Sigmoid colon (tissue), 4 donors: ENCODE measurements at regions not wholly inside any gene's neighbourhood (a gene's known extent, or its start where the extent isn't known, plus 50 kb on each side); places are given as distances from the start of the nearest gene placed in this dataset.

Experiments used
- EP300 ChIP-seq, 4 donors: sonication (generic); formaldehyde crosslinking; IDR thresholded peaks; one replicate each; pipeline ENCODE4 v1.6.1; 2017; ENCODE audit warnings: antibody characterized with exemption in 4 of 4
- POLR2A ChIP-seq, 2 donors: fragments of 450-650 bp; IDR thresholded peaks; one replicate each; pipeline ENCODE4 v1.6.1; 2016; ENCODE audit warnings: antibody characterized with exemption in 2 of 2, mild to moderate bottlenecking in 2 of 2, moderate library complexity in 2 of 2
- POLR2AphosphoS5 ChIP-seq, 4 donors: sonication (generic); formaldehyde crosslinking; IDR thresholded peaks; one replicate each; pipeline ENCODE4 v1.6.1; 2017; ENCODE audit warnings: antibody characterized with exemption in 4 of 4
- TF ChIP-seq, protein P1 (sequence below), 4 experiments: fragments of 450-650 bp in 3 of 4; fragments of 200-600 bp in 1 of 4; IDR thresholded peaks; one replicate each; pipeline ENCODE4 v1.5.1; 2016 to 2019; ENCODE audit warnings: antibody characterized with exemption in 4 of 4, mild to moderate bottlenecking in 3 of 4, moderate library complexity in 2 of 4

DNA sequence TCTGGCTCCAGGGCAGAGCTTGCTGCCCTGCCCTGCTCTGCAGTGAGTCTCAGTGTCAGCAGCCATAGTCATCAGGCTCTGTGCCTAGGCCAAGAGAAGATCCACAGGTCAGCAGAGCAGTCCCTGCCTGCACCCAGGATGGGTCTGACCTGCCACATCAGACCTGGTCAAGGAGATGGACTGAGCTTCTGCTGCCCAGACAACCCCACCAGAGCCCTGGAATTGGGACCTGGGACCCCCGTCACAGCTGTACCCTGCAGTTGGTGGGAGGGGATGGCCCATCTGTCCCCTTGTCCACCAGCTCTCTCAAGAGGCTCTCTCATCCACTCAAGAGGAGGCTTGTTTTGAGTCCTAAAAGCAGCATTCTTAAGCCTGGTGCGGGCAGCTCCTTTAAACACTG lies 142.6 kb downstream of the TFCP2L1 start:
- TF ChIP-seq, protein P1, sequence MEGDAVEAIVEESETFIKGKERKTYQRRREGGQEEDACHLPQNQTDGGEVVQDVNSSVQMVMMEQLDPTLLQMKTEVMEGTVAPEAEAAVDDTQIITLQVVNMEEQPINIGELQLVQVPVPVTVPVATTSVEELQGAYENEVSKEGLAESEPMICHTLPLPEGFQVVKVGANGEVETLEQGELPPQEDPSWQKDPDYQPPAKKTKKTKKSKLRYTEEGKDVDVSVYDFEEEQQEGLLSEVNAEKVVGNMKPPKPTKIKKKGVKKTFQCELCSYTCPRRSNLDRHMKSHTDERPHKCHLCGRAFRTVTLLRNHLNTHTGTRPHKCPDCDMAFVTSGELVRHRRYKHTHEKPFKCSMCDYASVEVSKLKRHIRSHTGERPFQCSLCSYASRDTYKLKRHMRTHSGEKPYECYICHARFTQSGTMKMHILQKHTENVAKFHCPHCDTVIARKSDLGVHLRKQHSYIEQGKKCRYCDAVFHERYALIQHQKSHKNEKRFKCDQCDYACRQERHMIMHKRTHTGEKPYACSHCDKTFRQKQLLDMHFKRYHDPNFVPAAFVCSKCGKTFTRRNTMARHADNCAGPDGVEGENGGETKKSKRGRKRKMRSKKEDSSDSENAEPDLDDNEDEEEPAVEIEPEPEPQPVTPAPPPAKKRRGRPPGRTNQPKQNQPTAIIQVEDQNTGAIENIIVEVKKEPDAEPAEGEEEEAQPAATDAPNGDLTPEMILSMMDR (IDR thresholded peaks at IDR 0.05), result no peak
- TF ChIP-seq EP300 (IDR thresholded peaks at IDR 0.05) (no peak), POLR2AphosphoS5 (IDR thresholded peaks at IDR 0.05) (no peak), POLR2A (IDR thresholded peaks at IDR 0.05) (no peak)
